Tibial nerve (tissue), 4 donors: ENCODE measurements at regions not wholly inside any gene's neighbourhood (a gene's known extent, or its start where the extent isn't known, plus 50 kb on each side); places are given as distances from the start of the nearest gene placed in this dataset.
"Not testable (repeated sequence)": the region's sequence is repeated elsewhere in the genome, so short reads cannot be mapped to it uniquely, and the experiment has no call there.

ENCODE experiments used
- DNase-seq, 2 donors: peaks; one replicate each; pipeline ENCODE4 v3.0.0-alpha.2; 2019; ENCODE audit warnings: low spot score in 2 of 2
- H3K27ac ChIP-seq, 4 donors: fragments of 200-600 bp; sonication (generic) in 3 of 4; one replicate each; pipeline ENCODE4 v1.5.1; 2017 to 2019; ENCODE audit warnings: mild to moderate bottlenecking in 1 of 4
- H3K27me3 ChIP-seq, 2 donors: fragments of 200-600 bp; sonication (generic) in 1 of 2; one replicate each; pipeline versions ENCODE4 v1.5.1 to v1.6.0; 2017 to 2019
- H3K36me3 ChIP-seq, 3 donors: fragments of 200-600 bp; sonication (generic); one replicate each; pipeline ENCODE4 v1.5.1; 2018 to 2019
- H3K4me1 ChIP-seq, 4 donors: fragments of 200-600 bp; sonication (generic) in 3 of 4; one replicate each; pipeline ENCODE4 v1.5.1; 2017 to 2019
- H3K4me3 ChIP-seq, 4 donors: fragments of 200-600 bp; sonication (generic) in 3 of 4; one replicate each; pipeline ENCODE4 v1.5.1; 2017 to 2019; ENCODE audit warnings: mild to moderate bottlenecking in 1 of 4, moderate library complexity in 1 of 4
- H3K9me3 ChIP-seq, 4 donors: fragments of 200-600 bp; sonication (generic) in 3 of 4; one replicate each; pipeline ENCODE4 v1.5.1; 2017 to 2019
- CTCF ChIP-seq, 5 experiments: fragments of 200-600 bp in 3 of 5; fragments of 450-650 bp in 2 of 5; sonication (generic) in 3 of 5; IDR thresholded peaks; one replicate each; pipeline ENCODE4 v1.5.1; 2016 to 2019; ENCODE audit warnings: antibody characterized with exemption in 5 of 5, mild to moderate bottlenecking in 3 of 5, moderate library complexity in 2 of 5
- EP300 ChIP-seq, 2 donors: sonication (generic); formaldehyde crosslinking; IDR thresholded peaks; one replicate each; pipeline ENCODE4 v1.6.1; 2017; ENCODE audit warnings: antibody characterized with exemption in 2 of 2, mild to moderate bottlenecking in 1 of 2
- POLR2A ChIP-seq, 2 donors: fragments of 450-650 bp; IDR thresholded peaks; one replicate each; pipeline ENCODE4 v1.6.1; 2017; ENCODE audit warnings: antibody characterized with exemption in 2 of 2, mild to moderate bottlenecking in 2 of 2, moderate library complexity in 2 of 2
- WGBS, 2 donors: methylation state at CpG; one replicate each; pipeline ENCODE4 v1.1.5; 2018; 5-methylcytosine and 5-hydroxymethylcytosine counted together

GRCh38 chr5:99169309-99169708, 240.5 kb upstream of the CHD1 start:
- Histone ChIP-seq H3K4me3 (no peak overlapping the region), H3K27me3 (no peaks in the 10 kb centered on the region), H3K4me1 (no peaks in the 10 kb centered on the region), H3K9me3 (peaks cover 0 to 3% (median 0%) of the 10 kb centered on the region in 4 donors), H3K36me3 (no peaks in the 10 kb centered on the region), H3K27ac (no peak overlapping the region)
- no peak for DNase-seq
- 52 to 58% methylated on average over 3 of the region's 3 CpGs for WGBS, 2 donors
- TF ChIP-seq POLR2A (IDR thresholded peaks at IDR 0.05) (no peak), EP300 (IDR thresholded peaks at IDR 0.05) (no peak), CTCF (IDR thresholded peaks at IDR 0.05) (no peak)

- H3K4me3 ChIP-seq, H3K36me3 ChIP-seq, H3K27ac ChIP-seq, H3K4me1 ChIP-seq, H3K9me3 ChIP-seq, H3K27me3 ChIP-seq, DNase-seq: not testable (repeated sequence)
- 92 to 97% methylated on average over 4 of the region's 4 CpGs for WGBS, 2 donors
Observed at GRCh38 chr5:99161538-99161937, 232.7 kb upstream of the CHD1 start.

GRCh38 chr5:99156688-99157087, 227.9 kb upstream of the CHD1 start:
- Histone ChIP-seq H3K9me3 (no peaks in the 10 kb centered on the region), H3K27ac (no peak overlapping the region), H3K4me3 (no peak overlapping the region), H3K4me1 (no peaks in the 10 kb centered on the region), H3K36me3 (no peaks in the 10 kb centered on the region), H3K27me3 (no peaks in the 10 kb centered on the region)
- no peak for DNase-seq
- TF ChIP-seq POLR2A (IDR thresholded peaks at IDR 0.05) (no peak), CTCF (IDR thresholded peaks at IDR 0.05) (no peak), EP300 (IDR thresholded peaks at IDR 0.05) (no peak)
- WGBS, 2 donors = 88% methylated on average over 1 of the region's 1 CpG

GRCh38 chr5:99143283-99143795, 214.5 kb upstream of the CHD1 start:
- 82 to 83% methylated on average over 1 of the region's 1 CpG for WGBS, 2 donors
- H3K27me3 ChIP-seq, H3K27ac ChIP-seq, H3K4me3 ChIP-seq, DNase-seq, H3K4me1 ChIP-seq, H3K36me3 ChIP-seq: not testable (repeated sequence)
- peaks cover 0 to 21% (median 2%) of the 10 kb centered on the region in 4 donors for H3K9me3 ChIP-seq

- Histone ChIP-seq H3K27ac (no peak overlapping the region), H3K4me1 (no peaks in the 10 kb centered on the region), H3K9me3 (peaks cover 0 to 21% (median 2%) of the 10 kb centered on the region in 4 donors), H3K4me3 (no peak overlapping the region), H3K27me3 (no peaks in the 10 kb centered on the region), H3K36me3 (no peaks in the 10 kb centered on the region)
- no peak for DNase-seq
- TF ChIP-seq POLR2A (IDR thresholded peaks at IDR 0.05) = no peak
- no peak for TF ChIP-seq EP300 (IDR thresholded peaks at IDR 0.05)
- TF ChIP-seq CTCF (IDR thresholded peaks at IDR 0.05) = no peak
- WGBS, 2 donors = 74 to 95% methylated on average over 3 of the region's 3 CpGs
Observed at GRCh38 chr5:99141534-99142128, 212.8 kb upstream of the CHD1 start.

- no peaks in the 10 kb centered on the region for H3K27me3 ChIP-seq
- no peaks in the 10 kb centered on the region for H3K4me1 ChIP-seq
- H3K36me3 ChIP-seq = no peaks in the 10 kb centered on the region
- peaks cover 0 to 14% (median 2%) of the 10 kb centered on the region in 4 donors for H3K9me3 ChIP-seq
- H3K27ac ChIP-seq = no peak overlapping the region
- TF ChIP-seq POLR2A (IDR thresholded peaks at IDR 0.05) = no peak
- DNase-seq = no peak
- whole genome bisulfite sequencing, 2 donors = 87 to 88% methylated on average over 10 of the region's 10 CpGs
- no peak overlapping the region for H3K4me3 ChIP-seq
Observed at GRCh38 chr5:99138911-99139310, 210.1 kb upstream of the CHD1 start.

- Histone ChIP-seq H3K4me3 (no peak overlapping the region), H3K27ac (no peak overlapping the region), H3K36me3 (no peaks in the 10 kb centered on the region), H3K4me1 (no peaks in the 10 kb centered on the region), H3K9me3 (no peaks in the 10 kb centered on the region), H3K27me3 (no peaks in the 10 kb centered on the region)
- DNase-seq = no peak
- 80 to 83% methylated on average over 4 of the region's 4 CpGs for WGBS, 2 donors
- TF ChIP-seq POLR2A (IDR thresholded peaks at IDR 0.05) = no peak
- TF ChIP-seq EP300 (IDR thresholded peaks at IDR 0.05) = no peak
- TF ChIP-seq CTCF (IDR thresholded peaks at IDR 0.05) = no peak
Observed at GRCh38 chr5:99133921-99134320, 205.1 kb upstream of the CHD1 start.
